ENCODE measurements at regions not wholly inside any gene's neighbourhood (a gene's known extent, or its start where the extent isn't known, plus 50 kb on each side); places are given as distances from the start of the nearest gene placed in this dataset.
A peak's percentile ranks its signal among the peaks of the same experiment; 100 is the strongest.

- no peak for DNase-seq
These were observed 107.0 kb downstream of the DDIT4L start for GRCh38 chr4:100083289-100083688.

- DNase-seq, result no peak
These were observed 107.4 kb downstream of the DDIT4L start for GRCh38 chr4:100082852-100083251.

GRCh38 chr4:100081491-100081890 lies 108.8 kb downstream of the DDIT4L start:
- no peak for DNase-seq

GRCh38 chr4:100079264-100079663 lies 111.0 kb downstream of the DDIT4L start:
- no peak for DNase-seq

GRCh38 chr4:100076753-100077152 lies 113.5 kb downstream of the DDIT4L start:
- DNase-seq, result no peak

GRCh38 chr4:100075486-100076270 lies 114.6 kb downstream of the DDIT4L start:
- DNase-seq, result peak in 1 of 2 experiments; percentile 2

GRCh38 chr4:100075056-100075455 lies 115.2 kb downstream of the DDIT4L start:
- DNase-seq, result no peak

GRCh38 chr4:100071506-100071905 lies 118.8 kb downstream of the DDIT4L start:
- DNase-seq, result no peak

- DNase-seq, result no peak
These were observed 119.4 kb downstream of the DDIT4L start for GRCh38 chr4:100070868-100071267.

GRCh38 chr4:100069207-100069606 lies 119.1 kb upstream of the H2AZ1 start:
- DNase-seq, result no peak

GRCh38 chr4:100067255-100067654 lies 117.2 kb upstream of the H2AZ1 start:
- DNase-seq, result no peak

- no peak for DNase-seq
These were observed 113.3 kb upstream of the H2AZ1 start for GRCh38 chr4:100063355-100063754.

GRCh38 chr4:100062921-100063320 lies 112.8 kb upstream of the H2AZ1 start:
- no peak for DNase-seq

GRCh38 chr4:100061835-100062234 lies 111.8 kb upstream of the H2AZ1 start:
- no peak for DNase-seq

GRCh38 chr4:100060765-100061416 lies 110.8 kb upstream of the H2AZ1 start:
- peak in 1 of 2 experiments; percentile 35 for DNase-seq

- DNase-seq, result no peak
These were observed 109.4 kb upstream of the H2AZ1 start for GRCh38 chr4:100059467-100059866.

GRCh38 chr4:100056701-100057100 lies 106.6 kb upstream of the H2AZ1 start:
- no peak for DNase-seq

GRCh38 chr4:100054071-100054470 lies 104.0 kb upstream of the H2AZ1 start:
- no peak for DNase-seq

- DNase-seq, result no peak
These were observed 99.8 kb upstream of the H2AZ1 start for GRCh38 chr4:100049872-100050271.

- DNase-seq, result no peak
These were observed 92.6 kb upstream of the H2AZ1 start for GRCh38 chr4:100042711-100043110.

GRCh38 chr4:100042235-100042634 lies 92.2 kb upstream of the H2AZ1 start:
- DNase-seq, result no peak

- no peak for DNase-seq
These were observed 91.6 kb upstream of the H2AZ1 start for GRCh38 chr4:100041646-100042045.

GRCh38 chr4:100034023-100034664 lies 84.1 kb upstream of the H2AZ1 start:
- DNase-seq, result no peak

GRCh38 chr4:100026066-100026465 lies 76.0 kb upstream of the H2AZ1 start:
- DNase-seq, result no peak
